ENCODE measurements at regions not wholly inside any gene's neighbourhood (a gene's known extent, or its start where the extent isn't known, plus 50 kb on each side); places are given as distances from the start of the nearest gene placed in this dataset.
"Not testable (repeated sequence)": the region's sequence is repeated elsewhere in the genome, so short reads cannot be mapped to it uniquely, and the experiment has no call there.

DNA sequence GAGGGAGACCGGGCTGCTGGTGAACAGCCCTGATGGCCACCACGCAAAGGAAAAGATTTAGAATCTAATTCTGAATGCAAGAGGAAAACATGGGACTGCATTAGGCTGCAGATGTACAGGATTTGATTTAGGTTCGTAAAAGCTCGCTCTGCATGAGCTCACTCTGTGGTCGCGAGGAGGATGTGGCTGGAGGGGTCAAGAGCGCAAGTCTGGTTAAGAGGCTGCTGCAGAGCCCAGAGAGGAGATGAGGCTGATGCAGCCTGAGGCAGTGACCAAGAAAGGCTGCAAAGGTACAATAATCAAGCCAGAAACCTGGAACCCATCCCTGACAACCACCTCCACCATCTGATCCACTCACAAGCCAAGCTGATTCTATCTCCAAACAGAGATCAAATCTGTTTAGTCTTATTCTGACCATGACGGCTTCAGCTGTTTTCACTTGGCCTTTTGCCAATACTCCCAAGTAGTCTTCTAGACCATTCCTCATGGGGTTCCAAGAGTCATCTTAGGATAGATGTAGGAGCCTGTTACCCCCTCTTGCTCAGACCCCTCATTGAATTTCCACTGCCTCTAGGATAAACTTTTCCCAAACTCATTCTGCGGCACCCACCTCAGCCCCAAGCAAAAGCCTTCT, 58.9 kb upstream of the ARL4C start:
- ChIA-PET CTCF (no interaction called here), POLR2A (ENCODE audit: low non-redundant PET) (no interaction called here)
- DNase-seq (ENCODE audit: low spot score): no peak
- H3K9me3 ChIP-seq (ENCODE audit: low read depth, low read length, poor library complexity, severe bottlenecking): no peaks in the 10 kb centered on the region
- TF ChIP-seq, protein P1, sequence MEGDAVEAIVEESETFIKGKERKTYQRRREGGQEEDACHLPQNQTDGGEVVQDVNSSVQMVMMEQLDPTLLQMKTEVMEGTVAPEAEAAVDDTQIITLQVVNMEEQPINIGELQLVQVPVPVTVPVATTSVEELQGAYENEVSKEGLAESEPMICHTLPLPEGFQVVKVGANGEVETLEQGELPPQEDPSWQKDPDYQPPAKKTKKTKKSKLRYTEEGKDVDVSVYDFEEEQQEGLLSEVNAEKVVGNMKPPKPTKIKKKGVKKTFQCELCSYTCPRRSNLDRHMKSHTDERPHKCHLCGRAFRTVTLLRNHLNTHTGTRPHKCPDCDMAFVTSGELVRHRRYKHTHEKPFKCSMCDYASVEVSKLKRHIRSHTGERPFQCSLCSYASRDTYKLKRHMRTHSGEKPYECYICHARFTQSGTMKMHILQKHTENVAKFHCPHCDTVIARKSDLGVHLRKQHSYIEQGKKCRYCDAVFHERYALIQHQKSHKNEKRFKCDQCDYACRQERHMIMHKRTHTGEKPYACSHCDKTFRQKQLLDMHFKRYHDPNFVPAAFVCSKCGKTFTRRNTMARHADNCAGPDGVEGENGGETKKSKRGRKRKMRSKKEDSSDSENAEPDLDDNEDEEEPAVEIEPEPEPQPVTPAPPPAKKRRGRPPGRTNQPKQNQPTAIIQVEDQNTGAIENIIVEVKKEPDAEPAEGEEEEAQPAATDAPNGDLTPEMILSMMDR (conservative IDR thresholded peaks at IDR 0.05; ENCODE audit: low read depth, low read length): no peak
- intact Hi-C loops (cut with micrococcal nuclease; ENCODE audit: unreplicated experiment): loop anchor here (10.0 kb wide), 2 partner anchors 419 to 1189 kb away; no protein-coding TSS in a partner anchor
- no peak overlapping the region for H3K27ac ChIP-seq (ENCODE audit: low read depth, low read length, poor library complexity, severe bottlenecking)
- H3K36me3 ChIP-seq (ENCODE audit: insufficient read depth, low read length, poor library complexity, severe bottlenecking): no peaks in the 10 kb centered on the region
- no TSS peak for BruUV-seq (replicated peaks)
- no peaks in the 10 kb centered on the region for H3K27me3 ChIP-seq (replicated peaks; ENCODE audit: insufficient read depth, low read depth, low read length, poor library complexity)
- H3K4me3 ChIP-seq (ENCODE audit: low read depth, low read length, poor library complexity, severe bottlenecking): no peak overlapping the region
- no peaks in the 10 kb centered on the region for H3K4me1 ChIP-seq (ENCODE audit: insufficient read depth, low read length, poor library complexity, severe bottlenecking)

GRCh38 chr2:234555161-234555560, 58.3 kb upstream of the ARL4C start:
- H3K27ac ChIP-seq (ENCODE audit: low read depth, low read length, poor library complexity, severe bottlenecking): no peak overlapping the region
- no peak for DNase-seq (ENCODE audit: low spot score)
- no peak overlapping the region for H3K4me3 ChIP-seq (ENCODE audit: low read depth, low read length, poor library complexity, severe bottlenecking)
- ChIA-PET CTCF (no interaction called here), POLR2A (ENCODE audit: low non-redundant PET) (no interaction called here)
- no peaks in the 10 kb centered on the region for H3K4me1 ChIP-seq (ENCODE audit: insufficient read depth, low read length, poor library complexity, severe bottlenecking)
- no peaks in the 10 kb centered on the region for H3K9me3 ChIP-seq (ENCODE audit: low read depth, low read length, poor library complexity, severe bottlenecking)
- H3K36me3 ChIP-seq (ENCODE audit: insufficient read depth, low read length, poor library complexity, severe bottlenecking): no peaks in the 10 kb centered on the region
- intact Hi-C loops (cut with micrococcal nuclease; ENCODE audit: unreplicated experiment): loop anchor here (10.0 kb wide), 2 partner anchors 420 to 1190 kb away; no protein-coding TSS in a partner anchor
- TF ChIP-seq, protein P1 (conservative IDR thresholded peaks at IDR 0.05; ENCODE audit: low read depth, low read length): no peak
- no peak for TF ChIP-seq EZH2 (IDR thresholded peaks at IDR 0.05; ENCODE audit: borderline replicate concordance, low read depth, low read length, poor library complexity, severe bottlenecking)
- H3K27me3 ChIP-seq (replicated peaks; ENCODE audit: insufficient read depth, low read depth, low read length, poor library complexity): no peaks in the 10 kb centered on the region
- no TSS peak for BruUV-seq (replicated peaks)

- BruUV-seq (replicated peaks): not testable (repeated sequence)
- intact Hi-C loops (cut with micrococcal nuclease; ENCODE audit: unreplicated experiment): loop anchor here (5.0 to 10.0 kb wide), 3 partner anchors 422 to 1192 kb away; no protein-coding TSS in a partner anchor
Observed at GRCh38 chr2:234553223-234553622, 56.3 kb upstream of the ARL4C start.

More at GRCh38 chr2:234553223-234553622, 56.3 kb upstream of the ARL4C start:
- CTCF ChIA-PET; H3K27ac ChIP-seq (ENCODE audit: low read depth, low read length, poor library complexity, severe bottlenecking); H3K9me3 ChIP-seq (ENCODE audit: low read depth, low read length, poor library complexity, severe bottlenecking); H3K27me3 ChIP-seq (replicated peaks; ENCODE audit: insufficient read depth, low read depth, low read length, poor library complexity); POLR2A ChIA-PET (ENCODE audit: low non-redundant PET); H3K36me3 ChIP-seq (ENCODE audit: insufficient read depth, low read length, poor library complexity, severe bottlenecking); DNase-seq (ENCODE audit: low spot score); H3K4me1 ChIP-seq (ENCODE audit: insufficient read depth, low read length, poor library complexity, severe bottlenecking); H3K4me3 ChIP-seq (ENCODE audit: low read depth, low read length, poor library complexity, severe bottlenecking): not testable (repeated sequence)

Measured in A673 (cell line).